ENCODE measurements at regions not wholly inside any gene's neighbourhood (a gene's known extent, or its start where the extent isn't known, plus 50 kb on each side); places are given as distances from the start of the nearest gene placed in this dataset.

DNA sequence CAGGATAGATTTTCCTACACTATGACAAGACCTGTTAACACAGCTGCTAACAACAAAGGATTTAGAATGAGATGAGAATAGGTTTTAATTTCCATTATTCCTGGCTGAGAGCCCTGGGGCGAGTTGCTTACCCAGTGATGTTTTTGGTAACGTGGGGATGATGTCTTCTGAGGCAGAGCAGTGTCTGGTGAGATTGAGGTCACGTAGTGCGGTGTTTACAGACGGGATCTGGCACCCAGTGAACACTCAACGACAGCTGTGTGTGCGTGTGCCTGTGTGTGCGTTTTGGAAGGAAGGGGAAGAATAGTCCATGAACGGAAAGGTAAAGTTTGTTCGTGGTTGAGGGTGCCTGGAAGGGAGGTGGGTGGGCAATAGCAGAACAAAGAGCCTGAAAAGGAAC is 384.7 kb downstream of the C6orf118 start:
- no peaks in the 10 kb centered on the region for H3K4me1 ChIP-seq (ENCODE audit: control insufficient read depth, low read length)

DNA sequence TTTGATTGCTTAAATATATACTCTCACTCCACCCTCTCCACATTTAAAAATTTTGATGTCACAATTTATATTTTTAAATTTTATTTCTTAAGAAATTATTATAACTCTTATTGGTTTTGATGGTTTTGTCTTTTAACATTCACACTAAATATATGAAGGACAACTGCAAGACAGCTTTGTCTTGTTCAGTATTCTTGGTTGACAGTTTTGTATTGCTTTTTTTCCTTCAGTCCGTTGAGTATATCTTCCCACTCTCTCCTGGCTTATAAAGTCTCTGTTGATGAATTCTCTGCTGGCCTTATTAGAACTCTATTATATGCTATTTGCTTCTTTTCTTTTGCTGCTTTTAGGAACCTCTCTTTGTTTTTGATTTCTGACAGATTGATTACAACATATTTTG is 392.2 kb downstream of the C6orf118 start:
- Histone ChIP-seq H3K9me3 (ENCODE audit: control insufficient read depth, insufficient read depth, low read length) (peaks cover 9% of the 10 kb centered on the region; the same call in 1 of the 2 replicates), H3K4me1 (ENCODE audit: control insufficient read depth, low read length) (no peaks in the 10 kb centered on the region), H4K20me1 (ENCODE audit: control insufficient read depth, insufficient read depth, low read depth, low read length) (no peaks in the 10 kb centered on the region), H3K9me2 (replicated peaks; ENCODE audit: control insufficient read depth, low read length) (no peaks in the 10 kb centered on the region), H3F3A (ENCODE audit: control insufficient read depth, insufficient read depth) (no peaks in the 10 kb centered on the region), H3K79me2 (ENCODE audit: control insufficient read depth, low read length) (no peaks in the 10 kb centered on the region), H3K4me2 (ENCODE audit: low read length) (no peak overlapping the region), H3K27me3 (ENCODE audit: control insufficient read depth, low read length) (no peaks in the 10 kb centered on the region), H3K27ac (ENCODE audit: low read depth, low read length) (no peak overlapping the region), H3K4me3 (ENCODE audit: low read length) (no peak overlapping the region), H3K36me3 (ENCODE audit: control insufficient read depth, low read length) (no peaks in the 10 kb centered on the region)
- TF ChIP-seq EZH2phosphoT487 (IDR thresholded peaks at IDR 0.05; ENCODE audit: borderline replicate concordance, low read length) (no peak), CTCF (IDR thresholded peaks at IDR 0.05; ENCODE audit: low read depth, low read length, poor library complexity, severe bottlenecking) (no peak)

More for the DNA sequence above, 384.7 kb downstream of the C6orf118 start:
- Histone ChIP-seq H3F3A (ENCODE audit: control insufficient read depth, insufficient read depth) (no peaks in the 10 kb centered on the region), H3K27ac (ENCODE audit: low read depth, low read length) (no peak overlapping the region), H3K27me3 (ENCODE audit: control insufficient read depth, low read length) (no peaks in the 10 kb centered on the region), H3K79me2 (ENCODE audit: control insufficient read depth, low read length) (no peaks in the 10 kb centered on the region), H3K9me3 (ENCODE audit: control insufficient read depth, insufficient read depth, low read length) (no peaks in the 10 kb centered on the region), H3K9me2 (replicated peaks; ENCODE audit: control insufficient read depth, low read length) (no peaks in the 10 kb centered on the region), H4K20me1 (ENCODE audit: control insufficient read depth, insufficient read depth, low read depth, low read length) (no peaks in the 10 kb centered on the region), H3K36me3 (ENCODE audit: control insufficient read depth, low read length) (no peaks in the 10 kb centered on the region), H3K4me3 (ENCODE audit: low read length) (no peak overlapping the region), H3K4me2 (ENCODE audit: low read length) (no peak overlapping the region)
- no peak for TF ChIP-seq CTCF (IDR thresholded peaks at IDR 0.05; ENCODE audit: low read depth, low read length, poor library complexity, severe bottlenecking)
- TF ChIP-seq EZH2phosphoT487 (IDR thresholded peaks at IDR 0.05; ENCODE audit: borderline replicate concordance, low read length) = no peak

- TF ChIP-seq CTCF (IDR thresholded peaks at IDR 0.05; ENCODE audit: low read depth, low read length, poor library complexity, severe bottlenecking) (no peak), EZH2phosphoT487 (IDR thresholded peaks at IDR 0.05; ENCODE audit: borderline replicate concordance, low read length) (no peak)
- Histone ChIP-seq H3K36me3 (ENCODE audit: control insufficient read depth, low read length) (no peaks in the 10 kb centered on the region), H3K27me3 (ENCODE audit: control insufficient read depth, low read length) (no peaks in the 10 kb centered on the region)
Measured at GRCh38 chr6:164916087-164916486, 393.3 kb downstream of the C6orf118 start.

More at GRCh38 chr6:164916087-164916486, 393.3 kb downstream of the C6orf118 start:
- Histone ChIP-seq H3K4me3 (ENCODE audit: low read length) (no peak overlapping the region), H3F3A (ENCODE audit: control insufficient read depth, insufficient read depth) (no peaks in the 10 kb centered on the region), H4K20me1 (ENCODE audit: control insufficient read depth, insufficient read depth, low read depth, low read length) (no peaks in the 10 kb centered on the region), H3K27ac (ENCODE audit: low read depth, low read length) (no peak overlapping the region), H3K4me2 (ENCODE audit: low read length) (no peak overlapping the region), H3K4me1 (ENCODE audit: control insufficient read depth, low read length) (no peaks in the 10 kb centered on the region), H3K9me3 (ENCODE audit: control insufficient read depth, insufficient read depth, low read length) (peaks cover 9% of the 10 kb centered on the region; the same call in 1 of the 2 replicates), H3K79me2 (ENCODE audit: control insufficient read depth, low read length) (no peaks in the 10 kb centered on the region), H3K9me2 (replicated peaks; ENCODE audit: control insufficient read depth, low read length) (no peaks in the 10 kb centered on the region)
